Jurkat, Clone E6-1 (cell line): ENCODE measurements at regions not wholly inside any gene's neighbourhood (a gene's known extent, or its start where the extent isn't known, plus 50 kb on each side); places are given as distances from the start of the nearest gene placed in this dataset.
A peak's percentile ranks its signal among the peaks of the same experiment; 100 is the strongest.
"Not testable (repeated sequence)": the region's sequence is repeated elsewhere in the genome, so short reads cannot be mapped to it uniquely, and the experiment has no call there.

Source experiments
- DNase-seq: peaks from one replicate; pipeline ENCODE4 v3.0.0-alpha.2; 2011; ENCODE audit warnings: low read depth, low spot score
- H3K4me3 ChIP-seq: 2 replicates; pipeline ENCODE4 v1.5.1; 2011; ENCODE audit warnings: mild to moderate bottlenecking, low read length, control low read depth, moderate library complexity

DNA sequence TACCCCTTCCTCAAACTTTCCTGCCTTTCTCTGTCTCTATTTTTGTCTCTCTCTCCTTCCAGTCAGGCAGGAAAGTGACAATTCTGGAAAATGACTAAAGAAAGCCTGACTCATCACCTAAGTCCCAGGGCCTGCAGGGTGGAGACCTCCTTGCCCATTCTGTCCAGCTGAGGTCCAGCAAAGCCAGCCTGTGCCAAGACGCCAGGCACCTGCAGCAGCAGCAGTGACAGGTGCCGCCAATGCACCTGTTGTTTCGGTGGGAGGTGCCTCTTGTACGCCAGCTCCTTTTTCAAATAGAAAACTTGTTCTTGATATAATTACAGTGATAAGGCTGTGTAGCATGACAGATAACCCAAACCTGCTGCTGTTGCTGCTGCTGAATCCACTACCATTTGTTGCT is 501.3 kb downstream of the NTRK3 start:
- no peak overlapping the region for H3K4me3 ChIP-seq
- no peak for DNase-seq

DNA sequence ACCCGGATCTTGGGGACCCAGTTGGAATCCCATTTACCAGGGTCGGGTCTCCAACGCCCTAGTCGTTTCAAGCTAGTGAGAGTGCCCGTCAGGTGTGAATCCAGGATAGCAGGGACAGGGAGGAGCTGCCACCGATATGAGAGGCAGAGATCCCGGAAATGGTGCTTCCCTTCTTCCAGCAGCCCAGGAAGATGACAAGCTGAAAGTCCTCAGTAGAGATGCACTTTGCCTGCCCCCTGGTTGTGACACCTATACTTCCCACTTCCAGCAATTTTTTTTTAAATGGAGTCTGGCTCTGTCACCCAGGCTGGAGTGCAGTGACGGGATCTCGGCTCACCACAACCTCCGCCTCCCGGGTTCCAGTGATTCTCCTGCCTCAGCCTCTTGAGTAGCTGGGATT is 503.0 kb downstream of the NTRK3 start:
- no peak for DNase-seq
- H3K4me3 ChIP-seq: no peak overlapping the region

DNA sequence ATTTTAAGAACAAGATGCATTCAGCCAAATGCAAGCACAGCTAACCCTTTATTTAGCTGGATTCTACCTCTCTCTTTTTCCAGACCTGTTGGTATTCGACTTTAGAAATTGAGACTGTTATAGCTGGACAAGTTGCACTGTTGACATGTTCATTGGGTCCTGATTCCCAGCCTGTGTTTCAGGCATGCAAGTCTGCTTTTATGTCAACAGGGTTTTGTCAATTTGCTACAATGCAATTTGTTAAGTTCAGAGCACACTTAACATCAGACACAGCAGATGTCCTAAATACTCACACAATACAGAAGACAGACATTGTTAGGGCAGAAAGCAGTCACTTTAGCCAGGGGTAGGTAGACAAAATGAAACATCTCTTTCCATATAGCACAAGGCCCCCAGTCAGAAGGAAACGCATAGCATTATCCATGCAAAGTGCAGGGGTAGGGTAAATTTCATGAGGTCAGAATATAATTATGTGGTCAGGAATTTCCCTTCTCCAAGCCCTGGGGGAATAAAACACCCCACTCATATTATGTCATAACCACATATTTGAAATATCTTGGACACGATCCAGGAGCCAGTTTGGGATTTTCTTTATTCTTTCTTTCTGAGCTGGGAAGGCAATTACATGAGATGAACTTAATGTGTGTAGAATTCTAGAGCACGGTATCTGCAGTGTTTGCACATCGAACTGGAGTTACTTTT is 504.1 kb downstream of the NTRK3 start:
- DNase-seq: no peak

DNA sequence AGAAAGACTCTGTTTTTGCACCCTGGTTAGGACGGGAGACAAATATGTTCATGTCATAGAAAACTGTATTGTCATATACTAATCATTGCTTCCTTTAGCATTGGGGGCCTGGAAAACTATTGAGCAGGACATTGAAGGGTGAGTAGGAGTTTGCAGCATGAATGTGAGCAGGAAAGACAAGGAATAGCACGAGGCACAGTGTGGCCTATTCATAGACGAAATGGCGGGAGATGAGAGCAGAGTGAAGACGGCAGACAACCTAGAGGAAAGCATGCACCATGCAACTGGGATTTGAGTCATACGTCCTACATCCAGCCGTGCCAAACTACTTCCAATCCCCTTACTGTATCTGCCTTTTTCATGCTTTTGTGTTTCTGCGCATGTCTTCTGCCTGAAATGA is 508.1 kb downstream of the NTRK3 start:
- H3K4me3 ChIP-seq: no peak overlapping the region
- no peak for DNase-seq

More for the DNA sequence above, 504.1 kb downstream of the NTRK3 start:
- H3K4me3 ChIP-seq: no peak overlapping the region

DNA sequence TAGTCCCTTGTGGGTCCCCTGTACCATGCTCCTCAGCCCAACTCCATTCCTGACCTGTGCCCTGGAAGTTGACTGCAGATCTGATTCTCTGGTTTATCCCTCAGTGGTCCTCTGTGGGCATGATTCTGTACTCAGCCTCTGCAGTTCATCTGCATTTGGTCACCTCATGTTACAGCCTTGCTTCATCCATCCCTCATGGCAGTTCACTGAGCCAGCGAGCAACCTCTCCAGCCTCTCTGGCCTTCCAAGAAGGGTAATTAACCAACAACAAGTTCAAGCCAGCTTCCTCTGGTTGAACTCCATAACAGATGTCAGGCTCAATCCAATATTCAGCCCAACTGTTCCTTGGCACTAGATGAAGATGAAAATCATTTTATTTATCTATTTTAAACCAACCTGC is 509.5 kb downstream of the NTRK3 start:
- no peak for DNase-seq
- H3K4me3 ChIP-seq: no peak overlapping the region

DNA sequence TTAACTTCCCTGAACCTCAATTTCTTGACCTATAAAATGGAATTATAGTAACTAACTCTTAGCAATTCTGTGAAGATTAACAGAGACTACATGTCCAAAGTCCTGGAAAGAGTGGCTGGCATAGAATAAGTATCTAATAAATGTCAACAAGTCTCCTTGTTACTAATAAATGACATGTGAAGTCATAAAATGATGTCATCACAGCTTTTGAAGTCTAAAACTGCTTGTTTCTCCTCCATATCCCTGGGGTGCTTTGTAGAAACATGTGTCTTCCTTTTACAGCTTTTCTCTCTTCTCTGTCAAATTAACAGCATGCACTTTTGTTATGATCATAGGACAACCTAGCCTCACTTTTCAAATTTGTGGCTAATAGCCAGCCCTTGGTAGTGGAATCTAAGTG is 510.2 kb downstream of the NTRK3 start:
- DNase-seq: no peak
- H3K4me3 ChIP-seq: no peak overlapping the region

DNA sequence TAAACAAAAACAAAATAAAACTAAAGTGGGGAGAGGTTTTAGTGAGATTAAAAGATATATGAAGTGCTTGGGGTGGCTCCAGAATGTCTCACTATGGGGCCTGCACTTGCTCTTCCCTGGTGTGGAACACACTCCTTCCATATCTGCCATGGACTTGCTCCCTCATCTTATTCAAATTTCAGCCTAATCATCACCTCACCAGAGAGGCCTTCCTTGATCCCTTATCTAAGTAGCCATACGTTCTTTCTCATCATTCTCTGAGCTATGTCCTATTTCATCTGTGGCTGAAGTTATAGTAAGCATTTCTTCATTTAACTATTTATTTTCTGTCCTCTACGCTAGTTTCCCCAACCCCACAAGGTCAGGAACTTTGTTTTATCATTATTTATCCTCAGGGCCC is 511.7 kb downstream of the NTRK3 start:
- no peak overlapping the region for H3K4me3 ChIP-seq
- no peak for DNase-seq

DNA sequence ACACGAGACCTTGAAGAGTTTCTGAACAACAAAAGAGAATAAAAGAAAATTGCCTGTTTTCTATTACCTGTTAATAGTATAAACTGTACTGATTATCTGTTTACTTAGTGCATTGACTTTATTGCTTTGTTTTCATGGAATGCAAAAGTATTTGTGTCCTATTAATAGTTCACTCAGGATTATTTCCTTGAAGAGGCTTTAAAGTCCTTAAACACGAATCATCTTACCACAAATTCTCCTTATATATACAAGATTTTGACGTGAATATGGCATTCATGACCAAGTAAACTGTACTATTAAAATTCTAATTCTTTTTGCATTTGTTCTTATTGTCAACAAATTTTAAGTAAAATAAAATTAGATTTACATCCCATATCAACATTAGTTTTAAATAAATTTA is 513.0 kb downstream of the NTRK3 start:
- DNase-seq: no peak
- H3K4me3 ChIP-seq: no peak overlapping the region

DNA sequence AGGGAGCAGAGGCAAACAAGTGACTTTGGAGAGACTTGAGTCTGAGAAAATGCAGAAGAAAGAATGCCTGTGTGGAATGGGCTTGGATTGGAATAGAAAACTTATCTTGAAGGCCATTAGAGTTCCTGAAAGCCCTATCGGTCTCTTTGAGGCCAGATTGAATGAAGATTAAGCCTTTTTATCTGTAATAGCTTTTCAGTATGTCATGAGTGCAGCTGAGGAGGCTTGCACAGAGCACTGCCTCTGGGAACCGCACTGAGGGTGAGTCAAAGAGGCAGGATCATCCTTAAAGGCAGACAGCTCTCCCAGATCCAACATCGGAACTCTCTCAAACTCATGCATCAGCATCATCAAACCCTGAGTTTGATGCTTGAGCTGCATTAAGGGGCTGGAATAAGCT is 515.2 kb downstream of the NTRK3 start:
- no peak overlapping the region for H3K4me3 ChIP-seq
- no peak for DNase-seq

DNA sequence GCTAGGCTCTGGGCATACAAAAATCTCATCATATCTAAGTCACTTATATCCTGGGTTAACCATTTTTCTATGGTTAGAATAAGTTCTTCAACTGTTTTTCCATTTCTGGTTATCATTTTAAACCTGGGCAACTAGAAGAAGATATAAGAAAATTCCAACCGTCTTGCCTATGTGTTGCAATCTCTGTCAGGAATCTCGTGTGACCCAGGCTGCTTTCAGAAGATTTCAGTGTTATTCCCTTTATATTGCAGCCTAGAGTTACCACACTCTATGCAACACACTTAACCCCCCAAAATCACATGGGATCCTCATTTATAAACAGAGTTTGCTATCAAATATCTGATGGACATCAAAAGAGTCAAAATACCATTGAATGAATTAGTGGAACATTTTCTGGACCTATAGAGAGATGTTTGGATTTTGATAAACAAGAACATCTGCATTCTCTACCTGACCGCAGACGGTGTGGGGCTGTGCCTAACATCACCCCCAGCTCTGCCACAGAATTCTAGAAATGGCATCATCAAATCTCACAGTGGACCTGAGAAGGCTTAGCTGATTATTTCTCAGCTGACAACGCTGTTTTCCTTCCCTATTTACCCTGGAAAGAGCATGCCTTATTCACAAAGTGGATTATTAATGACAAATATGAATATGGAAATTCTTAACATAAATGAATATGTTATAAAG is 515.7 kb downstream of the NTRK3 start:
- no peak overlapping the region for H3K4me3 ChIP-seq
- DNase-seq: no peak

DNA sequence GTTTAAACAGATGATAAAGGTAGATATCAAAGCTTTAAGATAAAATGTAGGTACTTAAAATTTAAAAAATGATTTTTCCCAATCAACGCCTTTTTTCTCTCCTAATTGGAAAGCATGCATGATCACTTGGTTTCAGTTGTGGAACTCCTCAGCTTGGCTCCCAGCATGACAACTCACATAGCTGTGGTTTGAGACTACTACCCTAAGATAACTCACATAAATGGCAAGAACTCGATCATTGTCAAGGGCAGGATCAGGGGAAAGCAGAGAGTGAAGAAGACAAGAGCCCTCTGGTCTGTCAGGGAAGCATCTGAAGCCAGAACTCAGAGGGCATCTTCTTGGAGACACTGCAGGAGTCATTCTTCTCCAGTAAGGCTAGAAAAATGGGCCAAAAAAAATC is 516.7 kb downstream of the NTRK3 start:
- no peak for DNase-seq
- H3K4me3 ChIP-seq: no peak overlapping the region

DNA sequence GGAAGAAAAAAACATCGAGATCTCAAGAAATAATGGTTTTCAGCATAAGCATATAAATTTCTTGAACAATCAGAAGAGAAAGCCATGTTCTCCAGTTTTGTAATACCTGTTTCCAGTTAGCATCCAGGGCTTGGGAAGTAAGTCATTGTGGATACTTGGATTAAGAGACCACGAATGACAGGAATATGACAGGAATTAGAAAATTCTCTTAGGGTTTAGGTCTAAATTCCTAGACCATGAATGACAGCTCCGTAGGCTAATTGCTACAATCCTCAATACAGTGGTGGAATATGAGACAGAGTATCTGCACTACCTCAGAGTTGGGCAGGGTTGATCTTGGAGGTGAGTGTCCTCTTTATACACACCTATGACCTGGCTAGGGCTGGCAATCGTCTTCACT is 517.5 kb downstream of the NTRK3 start:
- DNase-seq: no peak
- H3K4me3 ChIP-seq: no peak overlapping the region

DNA sequence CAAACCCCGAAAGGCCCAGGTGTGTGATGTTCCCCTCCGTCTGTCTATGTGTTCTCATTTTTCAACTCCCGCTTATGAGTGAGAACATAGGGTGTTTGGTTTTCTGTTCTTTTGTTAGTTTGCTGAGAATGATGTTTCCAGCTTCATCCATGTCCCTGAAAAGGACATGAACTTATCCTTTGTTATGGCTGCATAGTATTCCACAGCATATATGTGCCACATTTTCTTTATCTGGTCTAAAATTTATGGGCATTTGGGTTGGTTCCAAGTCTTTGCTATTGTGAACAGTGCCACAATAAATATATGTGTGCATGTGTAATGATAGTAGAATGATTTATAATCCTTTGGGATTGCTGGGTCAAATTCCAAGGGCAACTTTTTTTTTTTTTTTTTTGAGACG is 519.1 kb downstream of the NTRK3 start:
- DNase-seq, H3K4me3 ChIP-seq: not testable (repeated sequence)

DNA sequence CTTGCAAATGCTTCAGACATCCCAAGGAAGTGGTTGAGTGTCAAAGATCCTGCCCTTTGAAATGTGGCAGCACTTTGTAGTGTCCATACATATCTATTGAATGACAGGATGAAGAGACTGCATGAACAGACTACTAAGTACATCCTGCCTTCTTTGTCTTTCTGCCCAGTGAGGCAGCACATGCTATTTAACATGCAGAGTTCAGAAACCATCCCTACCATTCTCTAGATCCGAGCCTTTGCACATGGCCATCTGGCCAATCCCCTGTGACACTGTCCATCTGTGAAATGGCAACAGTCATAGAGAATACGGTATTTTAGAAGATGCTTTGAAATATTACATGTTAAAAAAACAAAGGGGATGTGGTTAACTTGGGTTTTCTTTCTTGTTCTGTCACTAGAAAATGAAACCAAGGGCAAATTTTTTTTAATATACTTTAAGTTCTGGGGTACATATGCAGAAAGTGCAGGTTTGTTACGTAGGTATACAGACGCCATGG is 519.6 kb downstream of the NTRK3 start:
- no peak overlapping the region for H3K4me3 ChIP-seq
- DNase-seq: peak; percentile 31

DNA sequence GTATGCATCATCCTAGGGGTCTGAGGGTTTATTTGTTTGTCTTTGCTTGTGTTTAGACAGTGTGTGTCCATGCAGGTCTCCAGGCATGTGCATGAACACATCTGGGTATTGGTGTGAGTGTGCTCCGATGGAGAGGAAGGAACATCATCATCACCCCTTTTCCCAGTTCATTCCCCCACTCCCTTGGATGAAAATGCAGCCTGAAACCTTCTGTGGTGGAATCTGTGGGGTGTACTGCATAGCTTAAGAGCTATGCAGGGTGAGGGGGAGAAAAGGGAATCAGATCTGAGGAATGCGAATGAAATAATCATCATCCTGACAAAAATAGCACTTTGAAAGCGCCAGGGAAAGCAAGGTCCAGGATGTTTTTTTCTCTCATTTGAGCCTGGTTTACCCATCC is 520.1 kb downstream of the NTRK3 start:
- H3K4me3 ChIP-seq: no peak overlapping the region
- no peak for DNase-seq

DNA sequence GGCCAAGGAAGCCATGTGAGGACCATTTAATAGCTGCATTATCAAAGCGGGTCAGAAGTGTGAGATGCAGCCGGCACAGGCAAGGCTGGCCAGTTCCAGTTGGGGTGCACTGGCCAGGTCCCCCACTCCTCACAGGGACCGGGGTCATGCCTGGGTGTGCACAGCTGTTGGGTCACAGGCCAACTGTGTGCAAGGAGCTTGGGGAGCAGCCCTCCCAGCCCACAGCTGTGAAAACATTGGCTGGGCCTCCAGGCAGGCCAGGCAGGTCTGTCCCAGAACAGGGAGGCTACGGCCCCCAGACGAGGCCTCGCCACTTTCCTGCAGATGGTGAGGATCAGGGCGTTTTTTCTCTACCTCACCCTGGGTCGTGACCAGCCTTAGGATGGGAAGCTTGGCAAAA is 521.0 kb downstream of the NTRK3 start:
- H3K4me3 ChIP-seq: no peak overlapping the region
- no peak for DNase-seq

DNA sequence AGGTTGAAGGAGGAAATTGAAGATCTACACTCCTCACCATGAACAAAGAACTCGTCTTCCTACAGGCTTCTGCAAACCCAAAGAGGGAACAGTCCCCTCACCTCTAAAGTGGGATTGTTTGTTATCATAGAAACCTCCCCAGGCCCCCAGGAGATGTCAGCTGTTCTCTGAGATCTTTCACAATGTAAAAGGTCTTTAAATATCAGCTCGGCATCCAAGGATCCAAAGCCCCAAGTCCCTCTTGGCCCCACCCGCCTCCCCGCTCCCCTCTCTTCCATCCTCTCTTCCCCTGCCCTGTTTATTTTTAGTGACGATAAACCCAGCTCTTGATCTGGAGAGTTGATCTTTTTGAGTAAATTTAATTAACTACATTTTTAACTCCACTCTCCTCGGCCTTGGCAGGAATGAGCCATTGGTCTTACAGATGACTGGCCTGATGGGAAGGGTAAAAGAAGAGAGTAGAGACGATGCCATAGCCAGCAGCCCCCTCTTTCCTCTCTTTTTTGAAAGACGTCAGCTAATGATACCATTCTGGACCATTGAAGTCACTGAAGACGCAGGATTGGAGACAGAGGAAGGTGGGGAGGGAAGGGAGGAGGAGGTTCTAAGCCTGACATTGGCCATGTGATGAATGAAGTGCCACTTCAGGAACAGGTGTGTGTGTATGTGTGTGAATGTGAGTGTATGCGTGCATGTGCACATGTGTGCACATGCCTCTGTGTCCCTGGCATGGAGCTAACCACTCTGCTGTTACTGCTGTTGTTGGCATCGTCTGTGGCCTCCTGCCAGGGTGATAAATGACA is 521.8 kb downstream of the NTRK3 start:
- no peak for DNase-seq

DNA sequence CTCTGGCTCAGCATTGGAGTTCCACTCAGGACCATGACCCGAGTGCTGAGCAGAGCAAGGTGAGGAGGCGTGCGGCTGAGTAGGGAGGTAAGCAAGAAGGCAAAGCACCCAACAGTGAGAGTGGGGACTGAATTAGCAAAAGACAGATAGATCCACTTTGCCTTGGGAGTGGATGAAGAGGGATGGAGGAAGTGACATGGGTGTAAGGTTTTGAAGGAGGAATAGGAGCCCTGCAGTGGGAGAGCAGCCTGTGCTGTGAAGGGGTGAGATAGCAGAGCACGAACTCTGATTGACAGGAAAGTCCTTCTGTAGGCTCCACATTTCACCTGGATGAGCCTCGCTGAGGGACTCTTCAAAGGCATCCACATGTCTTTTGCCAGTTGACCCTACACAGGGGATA is 522.6 kb downstream of the NTRK3 start:
- no peak overlapping the region for H3K4me3 ChIP-seq
- DNase-seq: no peak

More for the DNA sequence above, 521.8 kb downstream of the NTRK3 start:
- H3K4me3 ChIP-seq: no peak overlapping the region

DNA sequence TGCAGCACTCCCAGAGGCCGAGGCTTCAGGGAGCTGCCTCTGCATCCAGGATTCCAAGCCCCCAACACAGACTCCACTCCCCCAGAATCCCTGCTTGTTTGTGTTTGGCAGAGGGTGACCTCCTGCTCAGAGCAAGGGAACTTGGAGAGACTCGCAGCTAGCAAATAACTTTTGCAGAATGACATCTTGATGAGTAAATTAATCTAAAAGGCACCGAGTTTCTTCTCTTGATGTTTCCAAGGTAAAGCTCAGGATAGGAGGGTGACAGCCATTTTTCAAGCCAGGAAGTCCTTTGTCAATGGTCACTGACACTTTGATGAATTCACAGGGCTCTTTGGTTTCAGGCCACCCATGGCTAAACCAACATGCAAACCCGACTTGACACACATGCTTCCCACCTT is 523.0 kb downstream of the NTRK3 start:
- no peak overlapping the region for H3K4me3 ChIP-seq

DNA sequence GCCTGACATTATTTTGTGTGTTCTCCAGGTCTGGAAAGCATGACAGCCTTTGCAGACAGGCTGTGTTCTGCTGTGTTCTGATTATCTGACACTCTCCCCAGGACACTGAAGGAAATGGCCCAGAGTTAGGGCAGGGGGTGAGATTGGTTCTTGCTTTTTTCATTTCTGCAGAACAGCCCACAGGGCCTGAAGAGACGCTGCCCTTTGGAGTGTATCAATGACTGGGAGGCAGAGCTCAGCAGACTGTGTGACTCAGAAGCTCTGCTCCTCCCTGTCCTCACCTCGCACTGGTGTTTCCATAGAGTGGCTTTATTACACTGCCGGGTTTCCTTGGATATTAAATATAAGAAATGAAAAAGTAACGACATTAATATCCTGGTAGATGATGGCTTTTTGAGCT is 523.6 kb downstream of the NTRK3 start:
- H3K4me3 ChIP-seq: no peak overlapping the region
- DNase-seq: no peak

More for the DNA sequence above, 523.0 kb downstream of the NTRK3 start:
- DNase-seq: no peak
